ENCODE measurements at regions not wholly inside any gene's neighbourhood (a gene's known extent, or its start where the extent isn't known, plus 50 kb on each side); places are given as distances from the start of the nearest gene placed in this dataset.

DNA sequence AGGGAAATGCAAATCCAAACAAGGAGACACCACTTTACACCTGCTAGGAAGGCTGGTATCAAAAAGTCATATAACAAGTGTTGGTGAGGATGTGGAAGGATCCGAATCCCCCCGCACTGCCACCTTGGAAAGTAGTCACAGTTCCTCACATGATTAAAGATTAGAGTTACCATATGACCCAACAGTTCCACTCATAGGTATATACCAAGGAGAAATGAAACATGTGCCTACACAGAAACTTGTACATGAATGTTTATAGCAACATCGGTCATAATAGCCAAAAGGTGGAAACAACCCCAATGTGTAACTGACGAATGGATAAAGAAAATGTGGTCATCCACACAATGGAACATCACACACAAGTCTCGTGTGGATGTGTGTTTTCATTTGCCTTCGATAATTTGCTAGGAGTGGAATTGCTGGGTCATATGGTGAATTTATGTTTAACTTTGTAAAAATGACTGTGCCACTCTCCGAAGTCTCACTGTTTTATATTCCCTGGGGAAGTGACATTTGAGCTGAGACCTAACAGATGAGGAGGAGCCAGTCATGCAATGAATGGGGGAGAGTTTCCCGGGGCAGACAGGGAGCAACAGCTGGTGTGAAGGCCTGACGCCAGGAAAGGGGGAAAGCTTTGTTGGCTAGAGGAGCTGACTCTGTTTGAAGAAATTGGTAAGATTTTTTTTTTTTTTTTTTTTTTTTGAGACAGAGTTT lies 125.9 kb upstream of the MLN start:
- TF ChIP-seq, protein P1, sequence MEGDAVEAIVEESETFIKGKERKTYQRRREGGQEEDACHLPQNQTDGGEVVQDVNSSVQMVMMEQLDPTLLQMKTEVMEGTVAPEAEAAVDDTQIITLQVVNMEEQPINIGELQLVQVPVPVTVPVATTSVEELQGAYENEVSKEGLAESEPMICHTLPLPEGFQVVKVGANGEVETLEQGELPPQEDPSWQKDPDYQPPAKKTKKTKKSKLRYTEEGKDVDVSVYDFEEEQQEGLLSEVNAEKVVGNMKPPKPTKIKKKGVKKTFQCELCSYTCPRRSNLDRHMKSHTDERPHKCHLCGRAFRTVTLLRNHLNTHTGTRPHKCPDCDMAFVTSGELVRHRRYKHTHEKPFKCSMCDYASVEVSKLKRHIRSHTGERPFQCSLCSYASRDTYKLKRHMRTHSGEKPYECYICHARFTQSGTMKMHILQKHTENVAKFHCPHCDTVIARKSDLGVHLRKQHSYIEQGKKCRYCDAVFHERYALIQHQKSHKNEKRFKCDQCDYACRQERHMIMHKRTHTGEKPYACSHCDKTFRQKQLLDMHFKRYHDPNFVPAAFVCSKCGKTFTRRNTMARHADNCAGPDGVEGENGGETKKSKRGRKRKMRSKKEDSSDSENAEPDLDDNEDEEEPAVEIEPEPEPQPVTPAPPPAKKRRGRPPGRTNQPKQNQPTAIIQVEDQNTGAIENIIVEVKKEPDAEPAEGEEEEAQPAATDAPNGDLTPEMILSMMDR (IDR thresholded peaks at IDR 0.05), result no peak
- H3K27ac ChIP-seq, result no peak overlapping the region
- DNase-seq (ENCODE audit: low spot score), result no peak
- H3K4me3 ChIP-seq, result no peak overlapping the region

DNA sequence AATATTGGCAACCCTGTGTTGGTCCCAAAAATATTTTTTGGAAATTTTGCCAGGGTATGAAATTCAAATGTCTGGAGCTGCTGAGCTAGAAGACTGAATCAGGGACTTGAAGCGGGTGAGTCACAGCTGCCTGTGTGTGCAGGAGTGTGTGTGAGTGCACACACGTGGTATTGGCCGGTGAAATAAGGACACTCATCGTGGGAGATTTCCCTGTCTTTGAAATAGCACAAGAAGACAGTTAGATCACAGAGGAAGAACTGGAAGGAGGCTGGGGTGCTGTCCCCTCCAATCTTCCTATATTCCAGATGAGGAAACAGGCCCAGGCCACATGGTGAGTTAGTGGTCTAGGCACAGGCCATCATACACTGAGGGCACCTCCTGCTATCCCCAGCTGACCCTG lies 123.8 kb upstream of the MLN start:
- no peak for DNase-seq (ENCODE audit: low spot score)
- Histone ChIP-seq H3K27ac (no peak overlapping the region), H3K4me3 (no peak overlapping the region)
- TF ChIP-seq, protein P1 (IDR thresholded peaks at IDR 0.05), result no peak

DNA sequence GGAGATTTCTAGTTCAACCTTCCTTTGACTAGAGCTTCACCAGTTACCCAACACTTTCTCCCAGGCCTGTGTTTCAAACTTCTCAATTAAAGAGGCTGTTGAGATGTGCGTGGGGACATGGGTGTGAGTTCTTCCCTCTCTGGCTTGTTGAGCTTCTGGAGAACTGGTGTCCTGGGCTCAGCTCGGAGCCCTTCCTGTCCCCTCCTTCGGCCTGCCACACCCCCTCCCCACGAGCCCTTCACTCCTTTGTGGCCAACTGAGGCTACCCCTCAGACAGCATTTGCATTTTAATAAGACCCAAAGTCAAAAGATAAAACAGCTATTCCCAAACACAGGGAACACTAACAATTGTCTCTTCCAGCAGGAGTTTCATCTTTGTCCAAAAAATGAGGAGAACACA lies 123.3 kb upstream of the MLN start:
- DNase-seq (ENCODE audit: low spot score), result no peak
- no peak overlapping the region for H3K4me3 ChIP-seq
- TF ChIP-seq, protein P1 (IDR thresholded peaks at IDR 0.05), result no peak
- H3K27ac ChIP-seq, result no peak overlapping the region

DNA sequence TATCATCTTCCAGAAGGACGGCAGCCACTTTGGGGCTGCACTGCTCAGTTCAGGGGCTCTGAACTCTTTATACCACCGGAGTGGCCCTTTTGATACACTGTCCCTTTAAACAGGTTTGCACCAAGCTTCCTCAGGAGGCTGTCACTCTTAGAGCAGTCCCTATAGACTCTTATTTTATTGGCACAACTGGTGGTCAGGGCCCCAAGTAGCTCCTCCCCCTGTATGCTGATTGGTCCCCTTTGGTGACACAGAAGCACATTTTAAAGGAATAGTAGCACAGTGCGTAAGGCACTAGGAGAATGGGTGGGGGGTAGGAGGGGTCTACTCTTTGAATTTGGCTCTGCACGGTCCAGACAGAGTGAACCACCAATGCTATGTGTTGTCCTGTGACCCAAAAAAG lies 122.6 kb upstream of the MLN start:
- no peak for DNase-seq (ENCODE audit: low spot score)
- TF ChIP-seq, protein P1 (IDR thresholded peaks at IDR 0.05), result no peak
- Histone ChIP-seq H3K4me3 (no peak overlapping the region), H3K27ac (no peak overlapping the region)

DNA sequence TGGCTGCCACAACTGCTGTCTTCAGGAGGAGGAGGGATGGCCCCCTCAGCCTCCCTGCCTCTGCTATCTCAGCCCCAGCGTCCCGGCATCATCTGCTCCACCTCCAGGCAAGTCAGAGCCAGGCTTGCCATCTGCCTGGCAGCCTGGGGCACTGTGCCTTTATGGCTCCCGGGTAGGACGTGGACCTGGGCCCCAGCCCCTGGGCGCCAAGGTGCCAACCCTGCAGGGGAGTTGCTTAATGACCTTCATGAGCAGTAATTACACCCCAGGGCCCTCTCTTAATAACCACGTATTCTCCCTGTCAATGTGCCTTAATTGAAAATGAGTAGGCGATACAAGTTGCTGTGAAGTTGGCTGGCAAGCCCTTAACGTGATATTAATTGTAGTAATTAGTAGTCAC lies 122.1 kb upstream of the MLN start:
- DNase-seq (ENCODE audit: low spot score), result no peak
- TF ChIP-seq, protein P1 (IDR thresholded peaks at IDR 0.05), result no peak
- no peak overlapping the region for H3K27ac ChIP-seq

DNA sequence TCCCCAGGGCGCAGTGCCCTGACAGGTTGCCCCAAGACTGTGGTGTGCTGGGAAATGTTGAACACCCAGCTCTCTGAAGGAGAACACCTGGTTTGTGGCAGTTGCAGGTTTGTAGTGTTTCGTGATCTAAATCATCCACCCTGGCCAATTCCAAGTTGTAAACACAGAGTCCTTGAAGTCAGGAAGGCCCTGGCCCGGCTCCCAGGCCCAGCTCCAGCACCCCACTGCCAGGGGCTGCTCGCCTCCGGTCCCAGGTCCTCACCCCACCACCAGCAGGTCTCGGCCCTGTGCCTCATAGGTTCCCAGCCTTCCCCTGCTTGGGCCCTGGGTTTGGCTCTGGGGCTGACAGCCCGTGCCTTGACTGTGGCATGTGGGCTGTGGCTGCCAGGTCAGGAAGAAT lies 121.4 kb upstream of the MLN start:
- no peak for DNase-seq (ENCODE audit: low spot score)
- no peak overlapping the region for H3K27ac ChIP-seq

More for the DNA sequence above, 122.1 kb upstream of the MLN start:
- no peak overlapping the region for H3K4me3 ChIP-seq

DNA sequence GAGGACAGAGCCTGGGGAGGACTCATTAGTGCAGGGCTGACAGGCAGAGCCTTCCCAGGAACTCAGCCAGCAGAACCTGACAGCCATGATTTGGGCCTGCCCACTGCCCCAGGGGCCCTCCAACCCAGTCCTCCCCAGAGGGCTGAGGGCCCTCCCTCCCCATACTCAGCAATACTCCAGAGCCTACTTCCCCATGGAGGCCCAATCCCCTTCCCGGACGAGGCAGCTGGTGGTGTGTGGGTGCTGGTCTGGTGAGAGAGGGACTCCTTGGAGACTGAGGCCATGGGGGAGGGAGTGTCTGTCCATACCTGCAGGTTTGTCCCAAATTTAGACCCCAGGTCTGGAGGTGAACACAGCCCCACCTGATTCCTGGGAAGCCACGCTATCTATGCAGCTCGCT lies 120.9 kb upstream of the MLN start:
- DNase-seq (ENCODE audit: low spot score), result no peak
- no peak overlapping the region for H3K27ac ChIP-seq
- TF ChIP-seq, protein P1 (IDR thresholded peaks at IDR 0.05), result no peak
- no peak overlapping the region for H3K4me3 ChIP-seq

More for the DNA sequence above, 121.4 kb upstream of the MLN start:
- TF ChIP-seq, protein P1 (IDR thresholded peaks at IDR 0.05), result no peak
- no peak overlapping the region for H3K4me3 ChIP-seq

All from coronary artery (tissue), 2 donors.